ENCODE measurements at regions not wholly inside any gene's neighbourhood (a gene's known extent, or its start where the extent isn't known, plus 50 kb on each side); places are given as distances from the start of the nearest gene placed in this dataset.

DNA sequence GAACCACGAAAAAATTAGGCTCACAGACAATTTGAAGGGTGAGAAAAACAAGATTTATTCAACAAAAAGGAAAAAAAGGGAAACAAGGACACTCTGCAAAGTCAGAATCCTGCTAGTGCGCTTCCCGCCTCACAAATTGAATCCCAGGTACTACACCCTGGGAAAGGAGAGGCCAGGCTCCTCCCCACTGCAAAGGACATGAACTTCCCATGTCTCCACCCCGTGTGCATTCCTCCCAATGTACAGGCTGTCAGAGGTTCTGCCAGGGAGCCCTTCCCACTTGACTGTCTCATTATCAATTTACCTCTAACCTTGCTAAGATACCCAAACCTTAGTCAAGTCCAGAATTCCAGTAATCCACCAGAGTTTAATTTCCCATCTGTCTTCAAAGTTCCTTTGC, 70.4 kb upstream of the CDK1 start:
- no peak for TF ChIP-seq EZH2 (IDR thresholded peaks at IDR 0.05; ENCODE audit: borderline replicate concordance, low read depth, low read length, severe bottlenecking)
- TF ChIP-seq, protein P1, sequence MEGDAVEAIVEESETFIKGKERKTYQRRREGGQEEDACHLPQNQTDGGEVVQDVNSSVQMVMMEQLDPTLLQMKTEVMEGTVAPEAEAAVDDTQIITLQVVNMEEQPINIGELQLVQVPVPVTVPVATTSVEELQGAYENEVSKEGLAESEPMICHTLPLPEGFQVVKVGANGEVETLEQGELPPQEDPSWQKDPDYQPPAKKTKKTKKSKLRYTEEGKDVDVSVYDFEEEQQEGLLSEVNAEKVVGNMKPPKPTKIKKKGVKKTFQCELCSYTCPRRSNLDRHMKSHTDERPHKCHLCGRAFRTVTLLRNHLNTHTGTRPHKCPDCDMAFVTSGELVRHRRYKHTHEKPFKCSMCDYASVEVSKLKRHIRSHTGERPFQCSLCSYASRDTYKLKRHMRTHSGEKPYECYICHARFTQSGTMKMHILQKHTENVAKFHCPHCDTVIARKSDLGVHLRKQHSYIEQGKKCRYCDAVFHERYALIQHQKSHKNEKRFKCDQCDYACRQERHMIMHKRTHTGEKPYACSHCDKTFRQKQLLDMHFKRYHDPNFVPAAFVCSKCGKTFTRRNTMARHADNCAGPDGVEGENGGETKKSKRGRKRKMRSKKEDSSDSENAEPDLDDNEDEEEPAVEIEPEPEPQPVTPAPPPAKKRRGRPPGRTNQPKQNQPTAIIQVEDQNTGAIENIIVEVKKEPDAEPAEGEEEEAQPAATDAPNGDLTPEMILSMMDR (IDR thresholded peaks at IDR 0.05; ENCODE audit: borderline replicate concordance, extremely low read depth, low read length, poor library complexity, severe bottlenecking), result no peak

All from DND-41 (cell line).